ENCODE measurements at regions not wholly inside any gene's neighbourhood (a gene's known extent, or its start where the extent isn't known, plus 50 kb on each side); places are given as distances from the start of the nearest gene placed in this dataset.

GRCh38 chr7:118771672-118772071, 547.2 kb downstream of the ANKRD7 start:
- Mint-ChIP-seq H3K9me3 (ENCODE audit: unreplicated experiment) (no peaks in the 10 kb centered on the region), H3K27me3 (ENCODE audit: unreplicated experiment) (no peaks in the 10 kb centered on the region), H3K27ac (ENCODE audit: unreplicated experiment) (no peak overlapping the region), H3K4me1 (ENCODE audit: low read depth, unreplicated experiment) (no peaks in the 10 kb centered on the region), H3K4me3 (ENCODE audit: unreplicated experiment) (no peak overlapping the region), H3K36me3 (ENCODE audit: unreplicated experiment) (no peaks in the 10 kb centered on the region)
- TF ChIP-seq CTCF (IDR thresholded peaks at IDR 0.05; ENCODE audit: partially characterized antibody, unreplicated experiment): no peak
- DNase-seq: no peak

- no peaks in the 10 kb centered on the region for H3K9me3 Mint-ChIP-seq (ENCODE audit: unreplicated experiment)
- no peak for TF ChIP-seq CTCF (IDR thresholded peaks at IDR 0.05; ENCODE audit: partially characterized antibody, unreplicated experiment)
- no peak for DNase-seq
Observed at GRCh38 chr7:118777308-118777707, 552.8 kb downstream of the ANKRD7 start.

GRCh38 chr7:118792682-118793081, 568.2 kb downstream of the ANKRD7 start:
- DNase-seq: no peak
- Mint-ChIP-seq H3K9me3 (ENCODE audit: unreplicated experiment) (peaks cover 2% of the 10 kb centered on the region), H3K4me1 (ENCODE audit: low read depth, unreplicated experiment) (no peaks in the 10 kb centered on the region), H3K27ac (ENCODE audit: unreplicated experiment) (no peak overlapping the region), H3K27me3 (ENCODE audit: unreplicated experiment) (no peaks in the 10 kb centered on the region), H3K36me3 (ENCODE audit: unreplicated experiment) (no peaks in the 10 kb centered on the region), H3K4me3 (ENCODE audit: unreplicated experiment) (no peak overlapping the region)
- no peak for TF ChIP-seq CTCF (IDR thresholded peaks at IDR 0.05; ENCODE audit: partially characterized antibody, unreplicated experiment)

More at GRCh38 chr7:118777308-118777707, 552.8 kb downstream of the ANKRD7 start:
- Mint-ChIP-seq H3K27ac (ENCODE audit: unreplicated experiment) (no peak overlapping the region), H3K36me3 (ENCODE audit: unreplicated experiment) (no peaks in the 10 kb centered on the region), H3K4me1 (ENCODE audit: low read depth, unreplicated experiment) (no peaks in the 10 kb centered on the region), H3K4me3 (ENCODE audit: unreplicated experiment) (no peak overlapping the region), H3K27me3 (ENCODE audit: unreplicated experiment) (no peaks in the 10 kb centered on the region)

GRCh38 chr7:118793582-118793981, 569.1 kb downstream of the ANKRD7 start:
- Mint-ChIP-seq H3K27me3 (ENCODE audit: unreplicated experiment) (no peaks in the 10 kb centered on the region), H3K9me3 (ENCODE audit: unreplicated experiment) (peaks cover 2% of the 10 kb centered on the region), H3K4me1 (ENCODE audit: low read depth, unreplicated experiment) (no peaks in the 10 kb centered on the region), H3K27ac (ENCODE audit: unreplicated experiment) (no peak overlapping the region), H3K36me3 (ENCODE audit: unreplicated experiment) (no peaks in the 10 kb centered on the region), H3K4me3 (ENCODE audit: unreplicated experiment) (no peak overlapping the region)
- no peak for TF ChIP-seq CTCF (IDR thresholded peaks at IDR 0.05; ENCODE audit: partially characterized antibody, unreplicated experiment)
- DNase-seq: no peak

- no peaks in the 10 kb centered on the region for H3K27me3 Mint-ChIP-seq (ENCODE audit: unreplicated experiment)
- no peak for DNase-seq
- H3K36me3 Mint-ChIP-seq (ENCODE audit: unreplicated experiment): no peaks in the 10 kb centered on the region
- H3K4me1 Mint-ChIP-seq (ENCODE audit: low read depth, unreplicated experiment): no peaks in the 10 kb centered on the region
- H3K9me3 Mint-ChIP-seq (ENCODE audit: unreplicated experiment): peaks cover 2% of the 10 kb centered on the region
- no peak overlapping the region for H3K27ac Mint-ChIP-seq (ENCODE audit: unreplicated experiment)
- TF ChIP-seq CTCF (IDR thresholded peaks at IDR 0.05; ENCODE audit: partially characterized antibody, unreplicated experiment): no peak
- H3K4me3 Mint-ChIP-seq (ENCODE audit: unreplicated experiment): no peak overlapping the region
Observed at GRCh38 chr7:118794419-118794818, 569.9 kb downstream of the ANKRD7 start.

All from glutamatergic neuron (in vitro differentiated cells).